HG03135 (cell line): ENCODE measurements at regions not wholly inside any gene's neighbourhood (a gene's known extent, or its start where the extent isn't known, plus 50 kb on each side); places are given as distances from the start of the nearest gene placed in this dataset.

Experiments used
- ATAC-seq: cut with Tn5 transposase; IDR thresholded peaks from one replicate; pipeline ENCODE4 v1.9.1; 2021; ENCODE audit warnings: mild to moderate bottlenecking, moderate library complexity; ENCODE audit not compliant: unreplicated experiment

DNA sequence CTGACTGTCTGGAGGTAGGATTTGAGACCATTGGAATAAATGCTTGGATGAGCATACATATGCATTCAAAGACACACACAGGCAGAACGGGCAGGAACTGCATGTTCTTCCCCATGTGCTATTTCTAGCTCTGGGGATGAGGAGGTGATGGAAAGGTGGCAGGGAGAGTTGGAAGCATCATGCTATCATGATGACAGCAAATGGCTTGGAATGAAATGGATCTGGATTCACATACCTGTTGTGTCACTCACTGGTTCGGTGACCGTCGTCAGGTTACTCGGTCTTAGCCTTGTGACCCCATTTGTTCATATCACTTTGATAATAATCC, 627.9 kb upstream of the KIRREL3 start:
- no peak for ATAC-seq

DNA sequence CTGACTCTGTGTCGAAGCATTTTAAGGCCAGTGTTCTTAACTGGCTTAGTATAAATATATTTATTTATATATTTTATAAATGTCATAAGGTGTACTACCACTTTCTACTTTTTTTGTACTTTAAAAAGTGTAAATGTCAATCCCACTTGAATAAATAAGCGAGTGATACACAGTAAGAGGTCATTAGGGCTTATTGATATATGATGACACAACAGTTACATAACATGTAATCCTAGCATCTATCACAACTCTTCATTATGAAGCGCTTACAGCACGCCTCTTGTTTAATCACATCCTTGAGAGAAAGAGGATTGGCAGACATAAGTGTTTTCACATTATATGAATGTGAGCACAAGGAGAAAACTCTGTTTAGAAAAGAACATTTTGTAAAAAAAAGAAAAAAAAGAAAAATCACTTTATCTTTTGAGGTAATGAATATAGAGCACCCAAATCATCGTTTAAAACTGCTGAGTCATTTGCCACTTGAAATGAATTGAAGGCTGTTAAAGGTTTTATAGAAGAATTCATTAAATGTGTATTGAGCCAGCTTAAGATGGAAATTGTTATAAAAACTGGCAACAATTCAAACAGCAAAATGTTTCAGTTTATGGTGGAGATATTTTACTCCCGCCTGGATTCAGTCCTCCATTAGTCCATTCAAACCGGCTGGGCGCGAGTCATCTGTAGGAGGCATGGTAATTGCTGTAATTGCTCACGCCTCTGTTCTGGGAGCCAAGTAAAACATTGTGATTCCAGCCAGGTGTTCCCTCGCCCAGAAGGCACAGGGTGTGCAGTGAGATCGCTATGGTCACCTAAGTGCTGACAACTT, 627.3 kb upstream of the KIRREL3 start:
- no peak for ATAC-seq

DNA sequence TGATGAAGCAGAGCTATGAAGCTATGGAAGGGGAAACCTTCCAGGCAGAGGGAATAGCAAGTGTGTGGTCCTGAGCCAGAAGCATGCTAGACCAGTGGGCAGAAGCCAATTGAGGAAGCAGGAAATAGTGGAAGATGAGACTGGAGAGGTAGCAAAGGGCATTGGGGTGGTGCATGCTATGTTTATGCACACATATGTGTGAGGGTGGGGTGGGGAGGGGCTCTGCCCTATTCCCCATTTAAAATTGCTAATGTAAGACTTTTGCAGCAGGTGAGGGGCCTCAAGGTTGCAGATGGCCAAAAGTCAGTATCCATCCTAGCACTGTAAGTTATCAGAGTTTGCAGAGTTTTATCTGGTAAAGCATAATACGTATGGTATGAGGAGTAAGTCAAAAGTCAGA, 626.6 kb upstream of the KIRREL3 start:
- ATAC-seq = no peak

DNA sequence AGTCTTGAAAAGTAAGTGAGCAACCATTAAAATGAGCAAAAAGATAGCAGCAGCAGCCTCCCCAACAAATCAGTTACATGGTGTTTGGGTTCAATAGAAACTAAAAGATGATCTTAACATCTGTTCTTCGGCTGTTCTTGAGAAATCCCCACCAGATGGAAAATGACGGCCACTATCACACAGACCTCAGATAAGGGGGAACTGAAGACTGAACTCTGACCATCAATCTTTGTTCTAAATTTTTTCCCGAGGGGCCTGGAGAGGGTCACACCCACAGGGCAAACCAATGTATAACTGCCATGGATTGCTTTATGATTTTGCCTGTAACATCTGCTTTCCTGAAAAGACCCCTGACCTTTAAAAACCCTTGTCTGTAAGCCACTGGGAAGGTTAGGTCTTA, 624.8 kb upstream of the KIRREL3 start:
- no peak for ATAC-seq

DNA sequence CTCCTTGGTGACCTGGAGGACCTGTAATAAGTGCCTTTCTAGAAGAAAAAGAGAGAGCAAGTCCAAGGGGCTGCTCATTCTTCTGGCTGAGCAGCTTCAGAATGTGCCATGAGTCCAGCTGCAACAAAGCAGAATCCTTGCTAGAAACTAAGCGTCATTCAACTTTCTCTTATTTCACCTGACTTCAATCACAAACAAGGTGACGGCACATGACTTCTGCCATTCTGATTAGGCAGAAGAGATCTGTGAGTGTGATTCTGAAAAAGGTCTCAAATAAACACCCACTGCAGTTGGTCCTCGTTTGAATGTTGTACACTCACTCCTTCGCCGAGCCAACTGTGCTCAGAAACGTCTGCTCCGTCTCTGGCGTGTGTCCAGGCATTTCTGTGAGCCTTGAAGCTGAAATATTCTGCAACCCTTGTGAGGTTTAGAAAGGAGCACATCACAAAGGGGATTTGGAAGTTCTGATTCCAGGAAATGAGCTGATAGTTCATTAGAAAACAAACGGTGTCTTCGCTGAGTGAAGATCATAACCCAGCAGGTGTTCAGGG, 623.8 kb upstream of the KIRREL3 start:
- no peak for ATAC-seq

DNA sequence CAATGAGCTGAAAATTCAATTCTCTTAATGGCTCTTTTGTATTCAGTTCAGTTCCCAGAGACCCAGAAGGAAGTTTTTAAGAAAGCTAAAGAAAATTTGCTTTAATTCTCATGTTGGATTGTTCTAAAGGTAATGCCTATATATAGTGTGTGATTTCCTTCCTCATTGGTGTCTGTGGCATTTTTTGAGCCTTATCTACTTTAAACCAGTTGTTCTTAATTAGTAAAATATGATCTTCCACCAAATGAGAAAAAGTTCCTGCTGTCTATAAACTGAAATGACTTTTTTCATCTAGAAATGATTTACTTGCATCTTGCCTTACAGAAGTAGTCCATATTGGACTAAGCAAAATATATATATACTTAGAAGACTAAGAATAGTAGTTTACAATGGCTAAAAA, 622.1 kb upstream of the KIRREL3 start:
- ATAC-seq = no peak

DNA sequence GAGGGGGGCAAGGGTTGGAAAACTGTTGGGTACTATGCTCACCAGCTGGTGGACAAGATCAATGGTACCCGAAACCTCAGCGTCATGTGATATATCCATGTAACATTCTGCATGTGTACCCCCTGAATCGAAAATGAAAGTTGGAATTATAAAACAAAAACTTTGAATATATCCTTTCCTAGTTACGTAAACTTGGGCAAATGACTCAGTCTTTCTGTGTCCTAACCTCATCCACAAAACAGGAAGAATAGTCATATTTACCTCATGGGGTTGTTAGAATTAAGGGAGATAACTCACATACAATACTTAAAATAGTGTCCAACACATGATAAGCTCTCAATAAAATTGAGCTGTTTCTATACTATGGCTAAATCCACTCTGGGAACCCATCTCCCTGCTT, 620.1 kb upstream of the KIRREL3 start:
- ATAC-seq = no peak

DNA sequence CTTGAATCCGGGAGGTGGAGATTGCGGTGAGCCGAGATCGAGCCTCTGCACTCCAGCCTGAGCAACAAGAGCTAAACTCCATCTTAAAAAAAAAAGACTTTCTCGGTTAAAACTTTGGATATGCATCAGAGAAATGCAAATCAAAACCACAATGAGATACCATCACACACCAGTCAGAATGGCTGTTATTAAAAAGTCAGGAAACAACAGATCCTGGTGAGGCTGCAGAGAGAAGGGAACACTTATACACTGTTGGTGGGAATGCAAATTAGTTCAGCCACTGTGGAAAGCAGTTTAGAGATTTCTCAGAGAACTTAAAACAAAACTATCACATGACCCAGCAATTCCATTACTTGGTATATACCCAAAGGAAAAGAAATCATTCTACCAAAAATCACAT, 619.4 kb upstream of the KIRREL3 start:
- ATAC-seq = no peak

DNA sequence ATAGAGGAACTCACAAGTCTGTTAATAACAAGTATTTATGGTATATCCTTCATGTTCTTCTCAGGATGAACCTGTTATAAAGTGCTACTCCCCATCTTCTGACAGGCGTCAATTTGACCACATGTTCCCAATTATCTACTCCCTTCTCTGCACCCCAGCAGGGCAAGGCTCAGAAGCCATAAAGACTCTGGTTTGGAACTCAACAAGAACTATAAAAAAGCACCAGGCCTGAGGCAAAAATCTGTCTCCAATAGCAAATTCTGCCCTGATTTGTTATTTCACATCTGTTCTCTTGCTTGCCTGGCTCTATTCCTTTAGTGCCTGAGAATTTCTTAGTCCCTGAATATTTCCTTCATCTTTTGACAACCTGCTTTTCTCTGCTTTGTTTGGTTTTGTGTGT, 618.2 kb upstream of the KIRREL3 start:
- no peak for ATAC-seq

DNA sequence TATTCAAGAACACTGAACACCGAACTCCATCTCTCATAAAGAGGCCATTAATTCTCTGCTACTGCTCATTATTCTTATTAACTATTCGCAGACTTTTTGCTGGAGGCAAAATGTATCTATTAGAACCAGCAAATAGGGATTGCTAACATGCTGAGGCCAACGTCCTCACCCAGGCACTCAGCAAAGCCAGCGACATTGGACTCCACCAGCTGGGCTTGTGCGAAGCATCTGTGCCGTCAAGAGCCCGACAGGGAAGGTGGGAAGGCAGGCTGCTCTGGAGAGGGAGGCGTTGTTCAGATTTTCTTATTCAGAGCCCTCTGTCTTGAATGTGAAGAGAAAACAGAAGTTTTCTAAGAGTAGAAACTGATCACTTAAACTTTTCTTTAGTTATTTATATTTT, 615.6 kb upstream of the KIRREL3 start:
- no peak for ATAC-seq

DNA sequence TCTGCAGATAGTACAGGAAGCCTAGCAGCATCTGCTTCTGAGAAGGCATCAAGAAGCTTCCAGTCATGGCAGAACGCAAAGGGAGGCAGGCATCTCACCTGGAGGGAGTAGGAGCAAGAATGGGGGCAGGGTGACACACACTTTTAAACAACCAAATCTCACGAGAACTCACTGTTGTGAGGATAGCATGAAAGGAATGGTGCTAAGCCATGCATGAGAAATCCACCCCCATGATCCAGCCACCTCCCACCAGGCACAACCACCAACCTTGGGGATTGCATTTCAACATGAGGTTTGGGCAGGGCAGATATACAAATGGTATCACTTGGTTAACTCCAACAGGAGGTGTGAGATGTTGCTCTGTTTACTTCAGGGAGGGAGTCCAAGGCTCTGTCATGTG, 612.0 kb upstream of the KIRREL3 start:
- no peak for ATAC-seq

DNA sequence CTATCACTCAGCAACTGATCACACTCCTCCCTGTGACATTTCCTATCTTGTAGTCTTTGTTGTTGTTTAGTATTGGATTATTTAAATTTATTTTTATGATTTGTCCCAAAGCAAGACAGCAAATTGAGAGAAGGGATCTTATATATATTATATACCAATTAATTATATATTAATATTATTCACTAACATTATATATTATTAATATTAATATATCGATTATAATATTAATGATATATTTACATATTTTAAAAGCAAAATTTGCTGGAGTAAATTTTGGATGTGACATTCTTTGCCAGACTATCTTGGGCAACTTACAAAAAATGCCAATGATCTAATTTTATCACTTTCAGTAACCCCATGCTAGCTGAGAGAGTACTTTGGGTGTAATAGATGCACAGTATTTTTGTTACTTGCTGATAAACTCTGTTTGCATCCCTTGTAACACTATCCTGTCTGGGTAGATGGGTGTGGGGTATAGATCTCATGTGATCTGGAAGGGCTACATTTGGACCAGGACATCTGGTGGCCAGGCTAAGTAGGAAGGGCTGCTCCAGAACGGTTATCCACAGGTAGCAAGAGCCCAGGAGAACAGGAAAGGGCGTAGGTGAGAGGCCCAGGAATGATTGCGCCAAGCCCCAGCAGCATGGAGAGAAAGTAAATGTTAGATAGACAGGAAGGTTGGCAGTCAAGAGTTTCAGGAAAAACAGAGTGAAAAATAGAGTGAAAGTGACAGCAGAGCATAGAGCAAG, 608.6 kb upstream of the KIRREL3 start:
- ATAC-seq = no peak

DNA sequence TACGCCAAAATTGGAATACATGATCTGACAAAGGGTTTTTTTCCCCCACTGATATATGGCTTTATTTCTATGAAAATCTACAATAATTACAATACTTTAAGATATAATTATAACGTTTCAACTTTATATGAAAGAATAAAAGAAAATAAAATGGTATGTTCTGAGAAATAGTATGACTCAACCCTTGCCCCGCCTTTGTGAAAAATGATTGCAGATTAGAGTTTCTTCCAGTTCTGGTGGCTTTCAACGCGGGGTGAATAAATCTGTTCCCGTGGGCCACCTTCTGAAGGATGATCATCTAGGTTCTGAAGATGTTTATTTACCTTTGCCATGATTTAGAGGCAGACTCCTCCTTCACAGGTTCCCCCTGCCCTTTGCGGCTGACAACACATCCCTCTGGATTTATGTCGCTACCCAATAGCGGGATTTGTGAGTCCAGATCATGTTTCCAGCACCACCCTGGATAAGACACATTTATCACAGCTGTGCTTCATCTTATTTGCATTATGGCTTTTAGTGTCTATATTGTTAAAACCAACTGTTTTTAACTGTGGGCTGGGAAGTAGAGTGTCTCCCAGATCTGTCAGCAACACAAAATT, 607.0 kb upstream of the KIRREL3 start:
- ATAC-seq = no peak

DNA sequence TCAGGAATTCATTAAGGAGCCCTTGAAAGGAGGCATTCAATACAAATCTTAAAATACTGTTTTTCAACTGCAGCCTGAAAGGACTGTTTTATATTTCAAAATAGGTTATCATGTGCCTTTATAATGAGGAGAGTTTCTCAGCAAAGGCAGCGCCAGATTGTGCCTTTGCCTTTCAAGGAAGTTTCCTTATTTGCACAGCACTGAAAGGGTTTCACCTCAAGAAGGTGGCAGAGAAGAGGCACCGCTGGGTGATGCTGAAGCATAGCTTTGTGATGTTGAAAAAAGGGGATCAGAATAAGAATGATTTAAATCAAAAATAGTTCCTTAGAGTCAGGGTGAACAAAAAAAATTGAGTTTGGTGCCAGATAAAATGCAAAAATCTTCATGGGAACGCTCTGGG, 601.0 kb upstream of the KIRREL3 start:
- no peak for ATAC-seq

DNA sequence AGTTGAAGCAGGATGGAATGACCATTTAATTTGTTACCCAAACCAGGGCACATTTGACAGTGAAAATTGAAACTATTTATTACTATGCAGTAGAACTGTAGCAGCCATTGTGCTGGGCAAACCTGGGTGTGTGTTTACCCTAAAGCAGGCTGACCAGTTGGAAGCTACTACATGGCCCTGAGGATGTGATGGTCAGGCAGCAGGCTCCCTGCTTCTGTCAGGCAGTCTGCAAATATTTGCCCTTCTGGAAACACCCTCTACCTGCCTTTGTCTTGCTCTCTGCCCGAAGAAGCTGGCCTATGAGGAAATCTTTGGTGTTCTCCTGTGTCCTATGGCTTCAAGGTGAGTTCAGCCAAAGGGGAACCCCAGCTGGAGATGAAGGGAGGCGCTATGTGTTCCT, 600.1 kb upstream of the KIRREL3 start:
- no peak for ATAC-seq

DNA sequence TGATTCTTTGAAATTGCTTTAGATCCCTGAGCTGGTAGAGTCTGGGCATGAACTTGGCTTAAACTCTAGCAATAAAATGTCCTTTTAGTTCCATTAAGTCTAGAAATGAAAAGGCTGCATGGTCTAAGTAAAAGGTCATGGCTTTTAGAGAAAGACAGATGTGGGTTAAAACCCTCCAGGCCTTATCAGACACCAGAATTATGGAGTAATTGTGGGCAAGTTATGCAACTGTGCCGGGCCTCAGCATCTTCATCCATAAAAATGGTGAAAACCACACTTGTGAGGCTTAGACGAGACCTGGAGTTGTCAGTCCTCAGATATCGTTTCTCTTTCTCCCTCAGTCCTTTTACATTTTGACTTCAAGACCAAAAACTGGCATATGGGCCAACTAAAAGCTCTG, 597.9 kb upstream of the KIRREL3 start:
- no peak for ATAC-seq

DNA sequence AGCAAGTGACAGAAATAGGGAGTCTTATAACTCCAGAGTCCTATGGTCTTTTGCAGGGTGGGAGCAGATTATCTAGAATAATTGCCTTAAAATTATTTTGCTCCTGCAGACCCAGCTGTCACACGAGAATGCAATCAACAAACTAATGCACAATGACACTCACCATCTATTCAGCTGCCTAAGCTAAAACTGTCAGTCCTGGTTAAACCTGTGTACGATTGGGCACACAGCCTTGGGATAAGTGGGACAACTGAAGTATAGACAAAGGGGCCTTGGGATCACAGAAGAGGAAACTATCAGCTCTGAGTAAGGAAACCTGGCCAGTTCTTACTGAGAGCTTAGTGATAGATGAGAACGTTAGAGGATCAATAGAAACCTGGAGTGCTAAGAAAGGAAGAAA, 595.9 kb upstream of the KIRREL3 start:
- no peak for ATAC-seq

DNA sequence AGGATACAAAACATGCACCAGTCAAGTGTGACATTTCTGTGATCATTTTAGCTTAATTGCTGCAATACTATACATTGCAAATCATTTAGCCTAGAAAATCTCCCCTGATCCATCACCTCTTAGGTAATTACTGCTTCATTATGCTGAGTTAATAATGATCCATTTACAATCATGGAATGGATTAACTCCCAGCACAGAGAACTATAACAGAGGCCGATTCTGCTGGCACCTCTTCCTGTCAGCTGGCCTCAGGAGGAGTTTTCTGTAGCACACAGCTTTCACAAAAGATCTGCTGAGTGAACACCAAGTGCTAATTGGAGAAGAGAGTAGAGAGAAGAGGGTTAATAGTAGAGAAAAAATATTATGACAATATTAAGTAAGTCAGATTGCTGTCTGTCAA, 591.8 kb upstream of the KIRREL3 start:
- no peak for ATAC-seq

DNA sequence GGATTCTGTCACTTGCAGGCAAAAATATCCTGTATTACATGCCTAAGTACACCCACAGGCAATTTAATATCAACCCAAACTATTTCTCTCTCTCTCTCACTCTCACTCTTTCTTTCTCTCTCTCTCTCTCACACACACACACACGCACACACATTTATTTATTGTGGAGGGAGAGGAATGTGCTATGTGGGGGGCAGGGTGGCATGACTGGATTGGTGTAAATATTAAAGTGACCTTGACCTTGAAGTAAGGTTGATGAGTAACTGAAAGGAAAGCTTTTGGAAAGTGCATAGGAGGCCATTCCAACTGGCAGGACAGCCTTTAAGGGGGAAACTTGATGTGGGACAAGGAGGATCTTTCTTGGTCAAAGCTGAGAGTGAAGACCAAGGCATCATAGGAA, 589.7 kb upstream of the KIRREL3 start:
- ATAC-seq = no peak

DNA sequence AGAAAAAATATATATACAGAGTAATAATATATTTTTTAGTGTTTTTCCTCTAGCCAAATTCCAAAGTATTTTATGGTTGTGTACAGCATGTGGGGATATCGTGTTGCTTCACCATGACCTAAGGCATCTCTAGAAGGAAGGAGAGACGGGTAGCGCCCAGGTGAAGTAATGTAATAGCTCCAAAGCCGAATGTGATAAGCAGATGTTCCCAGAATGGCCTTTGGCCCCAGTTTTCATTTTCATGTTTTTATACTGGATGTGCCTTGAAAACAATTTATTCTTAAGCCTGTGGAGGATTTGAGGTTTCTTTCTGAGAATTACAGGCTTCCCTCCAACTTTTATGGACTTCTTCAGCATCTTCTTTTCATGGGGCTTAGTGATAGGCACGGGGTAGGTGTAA, 587.9 kb upstream of the KIRREL3 start:
- ATAC-seq = no peak

DNA sequence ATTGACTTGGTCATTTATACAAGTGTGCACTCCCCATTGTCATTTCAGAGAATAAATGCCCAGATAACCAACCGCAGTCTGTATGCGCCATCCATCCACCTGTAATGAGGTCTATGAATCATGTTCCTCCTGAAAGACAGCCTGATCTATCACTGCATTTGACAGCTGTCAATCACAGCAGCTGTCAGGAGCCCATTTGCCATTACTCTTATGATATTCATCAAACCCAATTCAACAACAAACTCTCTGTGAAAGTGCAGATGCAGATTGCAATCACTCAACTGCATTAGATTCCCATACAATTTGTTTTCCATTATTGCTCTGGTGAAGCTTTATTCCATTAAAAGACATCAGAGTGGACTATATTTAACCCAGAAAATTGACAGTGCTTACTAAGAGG, 586.9 kb upstream of the KIRREL3 start:
- no peak for ATAC-seq

DNA sequence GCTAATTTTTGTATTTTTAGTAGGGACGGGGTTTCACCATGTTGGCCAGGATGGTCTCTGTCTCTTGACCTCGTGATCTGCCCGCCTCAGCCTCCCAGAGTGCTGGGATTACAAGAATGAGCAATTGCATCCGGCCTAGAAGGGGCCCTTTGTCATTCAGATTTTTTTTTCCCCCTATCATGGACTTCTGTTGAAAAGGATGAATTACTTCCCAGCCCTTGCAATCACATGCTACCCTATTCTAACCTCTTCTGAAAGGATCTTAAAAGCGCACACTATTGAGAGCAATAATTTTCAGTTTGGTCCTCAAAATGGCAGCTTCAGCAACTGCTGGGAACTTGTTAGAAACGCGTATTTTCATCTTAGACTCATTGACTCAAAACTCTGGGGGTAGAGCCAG, 575.6 kb upstream of the KIRREL3 start:
- no peak for ATAC-seq
